RPMI8226 (cell line): ENCODE measurements at regions not wholly inside any gene's neighbourhood (a gene's known extent, or its start where the extent isn't known, plus 50 kb on each side); places are given as distances from the start of the nearest gene placed in this dataset.

Source experiments
- DNase-seq: peaks from one replicate; pipeline ENCODE4 v3.0.0-alpha.2; 2015

DNA sequence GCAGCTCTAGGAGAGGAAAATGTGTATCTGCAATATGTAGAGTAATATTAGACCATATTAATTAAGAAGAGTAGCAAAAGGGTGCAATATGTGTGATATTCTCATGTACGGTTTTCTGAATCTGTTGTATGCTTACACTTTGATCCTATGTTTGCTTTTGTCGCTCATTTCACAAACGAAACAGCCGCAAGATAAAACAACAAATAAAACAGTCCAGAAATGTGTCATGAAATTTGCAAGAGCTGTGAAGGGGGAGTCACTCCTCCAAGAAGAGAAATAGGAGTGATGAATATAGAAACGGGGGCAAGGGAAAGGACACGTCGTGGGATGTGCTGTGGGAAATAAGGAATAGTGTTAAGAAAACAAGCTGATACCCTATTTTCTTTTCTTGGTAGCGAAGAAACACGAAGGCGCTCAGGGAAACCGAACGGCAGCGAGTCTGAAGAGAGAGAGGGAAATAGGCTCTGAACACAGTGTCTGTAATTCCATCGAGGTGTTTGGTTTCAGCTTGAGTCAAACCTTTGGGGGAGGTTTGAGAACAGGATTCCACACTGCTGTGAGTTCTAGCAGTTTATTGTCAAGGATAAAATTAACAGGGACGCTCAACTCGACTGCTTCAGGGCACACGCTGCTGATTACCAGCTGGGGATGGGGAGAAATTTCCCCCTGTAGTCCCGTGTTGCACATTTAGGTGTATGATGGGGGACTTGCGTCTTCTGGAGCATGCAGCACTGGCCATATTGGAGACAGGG lies 595.6 kb upstream of the TENM3 start:
- no peak for DNase-seq

- DNase-seq = no peak
Measured at GRCh38 chr4:181650033-181650825, 593.0 kb upstream of the TENM3 start.

GRCh38 chr4:181656748-181657147 lies 586.5 kb upstream of the TENM3 start:
- no peak for DNase-seq

DNA sequence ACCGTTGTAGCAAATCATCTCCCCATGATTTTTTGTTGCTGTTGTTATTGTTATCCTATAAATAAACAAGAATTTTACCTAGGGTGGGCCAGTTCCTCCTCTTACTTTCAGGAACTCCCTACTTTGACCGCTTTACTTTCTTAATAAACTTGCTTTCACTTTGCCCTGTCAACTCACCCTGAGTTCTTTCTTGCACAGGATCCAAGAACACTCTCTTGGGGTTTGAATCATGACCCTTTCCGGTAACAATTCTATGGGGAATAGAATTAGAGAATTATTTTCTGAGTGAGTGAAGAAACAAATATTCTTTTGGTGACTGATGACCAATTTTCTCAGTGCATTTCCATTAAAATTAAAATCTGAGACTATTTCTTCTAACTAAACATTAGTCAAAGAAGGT lies 584.0 kb upstream of the TENM3 start:
- DNase-seq = no peak

GRCh38 chr4:181659876-181660275 lies 583.3 kb upstream of the TENM3 start:
- DNase-seq = no peak

- no peak for DNase-seq
Measured at GRCh38 chr4:181661090-181661489, 582.1 kb upstream of the TENM3 start.

GRCh38 chr4:181661923-181662322 lies 581.3 kb upstream of the TENM3 start:
- no peak for DNase-seq

DNA sequence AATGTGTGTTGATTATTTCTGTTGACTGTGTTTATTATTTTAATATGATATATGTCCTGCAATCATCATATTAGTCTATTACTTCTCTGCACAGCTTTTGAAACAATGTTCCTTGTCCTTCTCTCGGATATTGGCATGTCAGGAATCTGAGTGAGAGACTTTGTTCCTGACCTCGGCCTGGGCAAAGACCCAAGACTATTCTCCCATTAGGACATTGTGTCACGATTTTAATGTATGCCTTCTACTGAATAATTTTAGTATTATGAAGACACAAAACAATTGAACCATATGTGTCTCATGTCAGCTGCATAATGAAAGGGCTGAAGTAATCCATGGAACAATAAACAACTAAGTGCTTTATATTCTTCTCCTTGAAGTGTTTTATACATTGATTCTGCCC lies 580.8 kb upstream of the TENM3 start:
- DNase-seq = no peak

- no peak for DNase-seq
Measured at GRCh38 chr4:181670506-181670905, 572.7 kb upstream of the TENM3 start.

DNA sequence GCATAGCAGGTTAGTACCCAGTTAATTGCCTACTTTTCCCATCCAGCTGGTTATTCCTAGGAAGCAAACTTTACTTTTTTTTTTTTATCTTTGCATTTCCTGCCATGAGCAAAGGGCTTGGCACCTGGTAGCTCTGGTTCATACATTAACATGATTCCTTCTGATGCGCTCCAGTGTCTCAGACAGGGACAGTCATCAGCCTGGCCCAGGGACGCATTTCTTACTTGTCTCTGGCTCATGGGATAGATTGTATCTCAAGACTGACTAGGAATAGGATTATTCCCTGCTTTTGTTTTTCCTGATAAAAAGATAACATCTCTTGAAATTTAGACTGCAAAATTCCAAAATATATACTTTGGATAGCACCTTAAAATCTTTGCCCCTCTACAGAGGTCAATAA lies 571.5 kb upstream of the TENM3 start:
- no peak for DNase-seq

GRCh38 chr4:181672751-181673150 lies 570.5 kb upstream of the TENM3 start:
- DNase-seq = no peak

GRCh38 chr4:181674315-181674875 lies 568.8 kb upstream of the TENM3 start:
- DNase-seq = no peak

DNA sequence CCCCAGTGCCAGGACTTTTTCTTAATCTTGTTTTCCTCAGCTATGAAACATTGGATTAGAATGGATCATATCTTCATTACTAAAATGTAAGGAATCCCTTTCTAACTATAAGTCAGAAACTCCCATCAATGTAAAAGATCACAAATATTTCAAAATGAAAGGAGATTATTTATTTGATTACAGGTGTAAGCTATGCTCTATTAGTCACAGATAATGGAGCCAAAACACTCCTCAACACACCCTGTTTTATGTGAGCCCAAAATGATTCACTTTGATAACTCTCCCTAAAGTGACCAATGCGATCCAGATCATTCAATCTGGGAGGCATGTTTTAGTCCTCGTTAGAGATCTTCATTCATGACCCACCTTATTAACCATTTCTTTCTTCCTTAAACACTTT lies 566.7 kb upstream of the TENM3 start:
- DNase-seq = no peak

- DNase-seq = no peak
Measured at GRCh38 chr4:181677201-181677600, 566.0 kb upstream of the TENM3 start.

DNA sequence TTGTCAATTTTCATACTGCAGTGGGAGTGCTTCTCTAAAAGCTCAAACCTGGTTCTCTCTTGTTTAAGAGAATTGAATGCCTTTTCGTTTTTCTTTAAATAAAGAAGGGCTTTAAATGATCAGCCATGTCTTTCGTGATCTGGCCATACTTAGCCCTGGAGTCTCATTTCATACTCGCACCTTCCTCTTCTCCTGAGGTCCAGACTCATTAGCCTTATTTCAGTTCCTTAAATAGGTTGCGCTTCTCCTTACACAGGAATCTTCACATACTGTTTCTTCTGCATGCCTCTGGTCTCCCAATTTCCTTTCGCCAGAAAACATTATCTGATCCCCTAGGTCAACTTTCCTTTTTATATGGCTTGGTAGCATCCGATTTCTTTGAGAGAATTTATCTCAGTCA lies 565.6 kb upstream of the TENM3 start:
- no peak for DNase-seq

DNA sequence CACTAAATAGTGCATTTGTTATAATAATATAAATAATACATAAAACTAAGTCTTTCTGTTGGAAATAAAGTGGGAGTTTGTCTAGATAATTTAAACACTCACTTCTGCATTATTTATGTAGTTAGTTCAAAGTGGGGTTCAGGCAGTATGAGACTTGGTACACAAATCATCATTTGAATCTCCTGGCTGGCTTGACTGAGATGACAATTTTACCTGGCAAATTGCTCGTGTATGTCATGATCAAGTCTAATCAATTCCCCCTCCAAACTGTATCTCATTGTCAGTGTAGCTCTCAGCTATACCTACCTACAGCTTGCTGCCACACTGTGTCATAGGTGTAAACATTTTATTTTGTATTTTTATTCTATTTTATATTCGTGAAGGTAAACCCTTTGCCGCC lies 563.4 kb upstream of the TENM3 start:
- no peak for DNase-seq

DNA sequence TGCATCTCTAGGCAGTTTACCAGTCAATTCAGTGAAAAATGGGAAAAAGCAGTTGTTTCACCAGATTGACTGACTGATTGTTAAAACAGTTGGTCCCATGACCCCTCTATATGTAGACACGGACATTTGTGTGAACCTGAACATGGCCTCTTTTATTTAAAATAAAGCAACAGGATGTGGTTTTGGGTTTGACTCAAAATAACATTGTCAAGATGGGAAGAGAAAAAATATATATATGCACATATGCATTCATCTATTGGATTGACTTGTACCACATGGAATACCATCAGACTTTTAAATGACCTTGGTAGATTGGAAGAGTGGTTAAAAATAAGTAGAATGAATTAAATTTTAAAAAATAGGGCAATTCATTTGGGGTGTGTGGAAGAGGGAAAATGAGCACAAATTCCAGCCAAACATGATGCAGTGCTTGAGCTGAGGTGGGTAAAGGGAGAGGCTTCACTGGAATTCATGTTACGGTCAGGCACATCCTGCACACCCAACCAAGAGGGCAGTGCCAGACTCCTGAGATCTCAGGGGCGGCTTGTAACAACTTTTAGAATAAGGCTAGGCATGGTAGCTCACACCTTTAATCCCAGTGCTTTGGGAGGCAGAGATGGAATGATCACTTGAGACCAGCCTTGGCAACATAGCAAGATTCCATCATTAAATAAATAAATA lies 560.7 kb upstream of the TENM3 start:
- DNase-seq = no peak

- DNase-seq = no peak
Measured at GRCh38 chr4:181684310-181684709, 558.9 kb upstream of the TENM3 start.

GRCh38 chr4:181685461-181685860 lies 557.7 kb upstream of the TENM3 start:
- DNase-seq = no peak

DNA sequence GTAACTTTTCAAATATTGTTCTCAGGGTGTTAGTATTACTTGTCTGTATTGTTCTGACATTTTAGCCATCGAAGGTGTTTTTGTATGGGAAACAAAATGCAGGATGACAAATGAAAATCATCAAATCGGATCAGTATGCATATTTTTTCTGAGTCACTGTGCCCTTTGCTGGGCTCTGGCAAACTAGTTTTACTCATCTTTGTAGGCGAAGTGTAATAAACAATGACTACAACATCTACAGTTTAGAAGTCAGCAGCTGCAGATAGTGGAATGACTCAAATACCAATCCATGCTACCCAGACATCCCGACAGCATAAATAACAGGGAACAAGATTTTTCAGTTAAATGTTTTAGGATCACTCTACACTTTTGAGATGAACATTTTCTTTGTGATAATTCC lies 557.3 kb upstream of the TENM3 start:
- DNase-seq = no peak

GRCh38 chr4:181687116-181687515 lies 556.1 kb upstream of the TENM3 start:
- DNase-seq = no peak

DNA sequence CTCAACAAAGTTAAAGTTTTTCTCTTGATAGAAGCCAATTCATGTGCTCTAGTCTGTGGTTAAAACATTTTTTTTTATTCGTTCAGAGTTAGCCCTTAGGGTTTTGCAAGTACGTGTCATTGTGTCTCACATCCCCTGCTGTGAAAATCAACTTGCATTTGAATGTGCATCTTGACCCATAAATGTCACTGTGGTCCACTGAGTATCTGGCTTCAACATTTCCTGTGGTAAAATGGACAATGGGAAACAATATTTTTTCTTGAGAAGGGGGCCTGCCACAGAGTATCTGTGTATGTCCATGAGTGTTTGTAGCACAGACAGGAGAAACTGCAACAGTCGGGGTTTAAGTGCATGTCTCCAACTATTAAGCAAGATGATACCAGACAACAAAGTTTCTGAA lies 554.8 kb upstream of the TENM3 start:
- no peak for DNase-seq

DNA sequence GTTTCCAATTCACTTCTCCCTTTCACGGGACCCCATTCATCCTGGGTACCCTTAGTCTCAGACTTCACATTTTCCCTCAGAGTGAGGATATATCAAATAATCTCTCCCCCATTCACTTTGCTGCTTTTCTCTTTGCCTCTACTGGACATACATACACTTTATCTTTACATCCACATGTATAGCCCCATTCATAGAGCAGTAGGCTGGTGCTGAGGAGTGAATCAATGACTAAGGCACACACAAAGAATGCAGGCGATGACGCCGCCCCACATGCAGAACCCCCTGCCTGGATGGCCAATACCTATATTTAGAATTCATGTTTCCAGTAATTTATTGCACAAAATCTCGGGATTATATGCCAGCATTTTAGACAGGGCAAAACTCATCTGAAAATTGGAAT lies 554.3 kb upstream of the TENM3 start:
- no peak for DNase-seq

GRCh38 chr4:181690498-181690897 lies 552.7 kb upstream of the TENM3 start:
- no peak for DNase-seq
